Testis (tissue), 2 donors: ENCODE measurements at regions not wholly inside any gene's neighbourhood (a gene's known extent, or its start where the extent isn't known, plus 50 kb on each side); places are given as distances from the start of the nearest gene placed in this dataset.

Experiments used
- DNase-seq: peaks from one replicate; pipeline ENCODE4 v3.0.0-alpha.2; 2019
- H3K27ac ChIP-seq, 2 donors: fragments of 200-600 bp; sonication (generic); one replicate each; pipeline ENCODE4 v1.5.1; 2019
- H3K27me3 ChIP-seq: fragments of 200-600 bp; sonication (generic); one replicate; pipeline ENCODE4 v1.5.1; 2019
- H3K36me3 ChIP-seq: fragments of 200-600 bp; sonication (generic); one replicate; pipeline ENCODE4 v1.5.1; 2017; ENCODE audit warnings: low read depth; ENCODE audit errors: missing control alignments
- H3K4me1 ChIP-seq: fragments of 200-600 bp; sonication (generic); one replicate; pipeline ENCODE4 v1.5.1; 2019
- H3K4me3 ChIP-seq, 2 donors: fragments of 200-600 bp; sonication (generic); one replicate each; pipeline ENCODE4 v1.5.1; 2017 to 2019
- H3K9me3 ChIP-seq: fragments of 200-600 bp; sonication (generic); one replicate; pipeline ENCODE4 v1.5.1; 2017
- CTCF ChIP-seq, 3 experiments: fragments of 450-650 bp in 2 of 3; fragments of 200-600 bp in 1 of 3; sonication (generic) in 1 of 3; IDR thresholded peaks; one replicate each; pipeline ENCODE4 v1.5.1; 2016 to 2019; ENCODE audit warnings: antibody characterized with exemption in 3 of 3, mild to moderate bottlenecking in 2 of 3, moderate library complexity in 1 of 3
- POLR2A ChIP-seq: fragments of 450-650 bp; IDR thresholded peaks from one replicate; pipeline ENCODE4 v1.6.1; 2017; ENCODE audit warnings: antibody characterized with exemption, mild to moderate bottlenecking, moderate library complexity
- WGBS, 2 donors: methylation state at CpG; one replicate each; pipeline ENCODE4 v1.1.5; 2018; 5-methylcytosine and 5-hydroxymethylcytosine counted together
- intact Hi-C: fragments of 100-400 bp; cut with DNase I; formaldehyde crosslinking; loops from one replicate; pipeline ENCODE4 v1.15.1; 2023; ENCODE audit warnings: low total_unique reads

GRCh38 chr5:60293518-60293917, 400.0 kb upstream of the PDE4D start:
- TF ChIP-seq POLR2A (no peak), CTCF (IDR thresholded peaks at IDR 0.05) (no peak)
- no peak overlapping the region for H3K27ac ChIP-seq
- intact Hi-C loops = no loop called here
- H3K4me3 ChIP-seq = no peak overlapping the region
- no peaks in the 10 kb centered on the region for H3K36me3 ChIP-seq
- no peaks in the 10 kb centered on the region for H3K9me3 ChIP-seq
- 78 to 82% methylated on average over 2 of the region's 2 CpGs for WGBS, 2 donors
- no peaks in the 10 kb centered on the region for H3K27me3 ChIP-seq
- DNase-seq = no peak
- no peaks in the 10 kb centered on the region for H3K4me1 ChIP-seq

GRCh38 chr5:60287174-60287771, 393.7 kb upstream of the PDE4D start:
- no peaks in the 10 kb centered on the region for H3K4me1 ChIP-seq
- no peaks in the 10 kb centered on the region for H3K36me3 ChIP-seq
- no peaks in the 10 kb centered on the region for H3K9me3 ChIP-seq
- intact Hi-C loops = no loop called here
- H3K27me3 ChIP-seq = no peaks in the 10 kb centered on the region
- no peak overlapping the region for H3K27ac ChIP-seq
- 32 to 40% methylated on average over 5 of the region's 5 CpGs for WGBS, 2 donors
- no peak overlapping the region for H3K4me3 ChIP-seq
- DNase-seq = peak; percentile 84
- no peak for TF ChIP-seq POLR2A
- TF ChIP-seq CTCF (IDR thresholded peaks at IDR 0.05) = peak; percentile 62 to 72 (median 68)

DNA sequence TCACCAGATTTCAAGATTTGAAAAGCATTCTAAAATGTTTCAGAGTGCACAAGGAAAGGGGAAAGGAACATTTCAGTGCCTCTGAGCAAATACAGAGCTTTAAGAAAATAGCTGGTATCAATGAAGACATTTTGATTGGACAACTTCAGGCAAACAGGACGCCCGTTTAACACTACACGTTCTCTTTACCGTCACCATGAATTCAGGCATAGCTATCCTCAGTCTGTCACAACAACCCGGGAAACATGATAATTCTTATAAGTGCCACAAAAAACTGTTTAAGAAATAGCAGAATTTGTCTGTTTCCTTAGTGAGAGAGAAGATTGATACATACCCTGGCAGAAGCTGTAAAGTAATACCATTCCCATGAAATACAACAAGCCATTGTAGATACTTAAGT, 392.4 kb upstream of the PDE4D start:
- DNase-seq = no peak

DNA sequence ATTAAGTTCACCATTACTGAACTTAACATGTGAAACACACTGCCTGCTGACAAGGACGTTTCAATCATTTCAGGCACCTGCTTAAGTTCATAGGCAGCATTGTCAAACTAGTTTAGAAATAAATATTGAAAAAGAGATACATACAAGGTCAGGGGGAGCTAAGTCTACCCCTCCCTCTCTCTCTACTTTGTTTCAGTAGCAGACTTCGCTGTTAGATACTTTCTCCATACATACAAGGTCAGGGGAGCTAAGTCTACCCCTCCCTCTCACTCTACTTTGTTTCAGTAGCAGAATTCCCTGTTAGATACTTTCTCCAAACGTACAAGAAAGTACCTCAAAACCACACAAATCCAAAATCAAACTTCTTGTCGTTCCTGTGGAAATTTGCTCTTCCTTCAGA, 387.4 kb upstream of the PDE4D start:
- peak overlapping the region in 1 of 2 donors; percentile 22 for H3K27ac ChIP-seq
- TF ChIP-seq POLR2A (no peak), CTCF (IDR thresholded peaks at IDR 0.05) (no peak)
- no peaks in the 10 kb centered on the region for H3K4me1 ChIP-seq
- no peaks in the 10 kb centered on the region for H3K36me3 ChIP-seq
- no peaks in the 10 kb centered on the region for H3K9me3 ChIP-seq
- no peak for DNase-seq
- intact Hi-C loops = no loop called here
- no peaks in the 10 kb centered on the region for H3K27me3 ChIP-seq
- WGBS, 2 donors = 34 to 45% methylated on average over 4 of the region's 4 CpGs
- no peak overlapping the region for H3K4me3 ChIP-seq

More for the DNA sequence above, 392.4 kb upstream of the PDE4D start:
- Histone ChIP-seq H3K36me3 (no peaks in the 10 kb centered on the region), H3K27ac (no peak overlapping the region), H3K9me3 (no peaks in the 10 kb centered on the region), H3K27me3 (no peaks in the 10 kb centered on the region), H3K4me1 (no peaks in the 10 kb centered on the region), H3K4me3 (no peak overlapping the region)
- TF ChIP-seq CTCF (IDR thresholded peaks at IDR 0.05) (no peak), POLR2A (no peak)
- WGBS, 2 donors = 77 to 84% methylated on average over 5 of the region's 5 CpGs
- intact Hi-C loops = no loop called here

GRCh38 chr5:60277941-60278340, 384.4 kb upstream of the PDE4D start:
- TF ChIP-seq POLR2A (no peak), CTCF (IDR thresholded peaks at IDR 0.05) (no peak)
- Histone ChIP-seq H3K27ac (no peak overlapping the region), H3K4me1 (no peaks in the 10 kb centered on the region), H3K27me3 (no peaks in the 10 kb centered on the region), H3K4me3 (no peak overlapping the region), H3K9me3 (no peaks in the 10 kb centered on the region), H3K36me3 (no peaks in the 10 kb centered on the region)
- DNase-seq = no peak
- intact Hi-C loops = no loop called here
